ENCODE measurements at regions not wholly inside any gene's neighbourhood (a gene's known extent, or its start where the extent isn't known, plus 50 kb on each side); places are given as distances from the start of the nearest gene placed in this dataset.

DNA sequence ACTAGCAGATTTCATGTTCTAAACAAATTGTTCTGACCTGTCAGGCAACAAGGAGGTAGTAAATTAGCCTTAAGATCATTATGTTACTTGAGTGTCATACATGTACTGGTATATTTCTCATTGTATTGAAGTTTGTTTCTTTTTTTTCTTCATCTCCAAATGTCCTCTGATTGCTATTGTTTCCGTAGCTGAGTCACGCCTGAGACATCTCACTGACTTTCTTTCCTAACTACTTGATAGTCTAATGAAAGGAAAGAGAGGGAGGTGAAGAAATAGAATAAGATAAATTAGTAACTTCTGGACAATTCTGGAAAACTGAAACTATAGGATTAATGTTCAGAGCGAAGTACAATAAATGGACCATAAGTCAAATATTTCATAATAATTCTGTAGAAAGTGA is 1049.9 kb downstream of the TSN start:
- TF ChIP-seq, protein P1, sequence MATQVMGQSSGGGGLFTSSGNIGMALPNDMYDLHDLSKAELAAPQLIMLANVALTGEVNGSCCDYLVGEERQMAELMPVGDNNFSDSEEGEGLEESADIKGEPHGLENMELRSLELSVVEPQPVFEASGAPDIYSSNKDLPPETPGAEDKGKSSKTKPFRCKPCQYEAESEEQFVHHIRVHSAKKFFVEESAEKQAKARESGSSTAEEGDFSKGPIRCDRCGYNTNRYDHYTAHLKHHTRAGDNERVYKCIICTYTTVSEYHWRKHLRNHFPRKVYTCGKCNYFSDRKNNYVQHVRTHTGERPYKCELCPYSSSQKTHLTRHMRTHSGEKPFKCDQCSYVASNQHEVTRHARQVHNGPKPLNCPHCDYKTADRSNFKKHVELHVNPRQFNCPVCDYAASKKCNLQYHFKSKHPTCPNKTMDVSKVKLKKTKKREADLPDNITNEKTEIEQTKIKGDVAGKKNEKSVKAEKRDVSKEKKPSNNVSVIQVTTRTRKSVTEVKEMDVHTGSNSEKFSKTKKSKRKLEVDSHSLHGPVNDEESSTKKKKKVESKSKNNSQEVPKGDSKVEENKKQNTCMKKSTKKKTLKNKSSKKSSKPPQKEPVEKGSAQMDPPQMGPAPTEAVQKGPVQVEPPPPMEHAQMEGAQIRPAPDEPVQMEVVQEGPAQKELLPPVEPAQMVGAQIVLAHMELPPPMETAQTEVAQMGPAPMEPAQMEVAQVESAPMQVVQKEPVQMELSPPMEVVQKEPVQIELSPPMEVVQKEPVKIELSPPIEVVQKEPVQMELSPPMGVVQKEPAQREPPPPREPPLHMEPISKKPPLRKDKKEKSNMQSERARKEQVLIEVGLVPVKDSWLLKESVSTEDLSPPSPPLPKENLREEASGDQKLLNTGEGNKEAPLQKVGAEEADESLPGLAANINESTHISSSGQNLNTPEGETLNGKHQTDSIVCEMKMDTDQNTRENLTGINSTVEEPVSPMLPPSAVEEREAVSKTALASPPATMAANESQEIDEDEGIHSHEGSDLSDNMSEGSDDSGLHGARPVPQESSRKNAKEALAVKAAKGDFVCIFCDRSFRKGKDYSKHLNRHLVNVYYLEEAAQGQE (IDR thresholded peaks at IDR 0.05; ENCODE audit: insufficient read depth in 1 of 2, low read depth in 2 of 2, low read length in 2 of 2): no peak
- no peak for TF ChIP-seq FOXP2 (optimal IDR thresholded peaks at IDR 0.05; ENCODE audit: borderline replicate concordance, extremely low read depth, extremely low read length, insufficient read depth)
- TF ChIP-seq POLR2AphosphoS5 (IDR thresholded peaks at IDR 0.05; ENCODE audit: low read depth, low read length): no peak
- TF ChIP-seq TAF1 (IDR thresholded peaks at IDR 0.05; ENCODE audit: borderline replicate concordance, insufficient read depth, low read length): no peak
- TF ChIP-seq SIN3A (IDR thresholded peaks at IDR 0.05; ENCODE audit: borderline replicate concordance, insufficient read depth, low read length): no peak

DNA sequence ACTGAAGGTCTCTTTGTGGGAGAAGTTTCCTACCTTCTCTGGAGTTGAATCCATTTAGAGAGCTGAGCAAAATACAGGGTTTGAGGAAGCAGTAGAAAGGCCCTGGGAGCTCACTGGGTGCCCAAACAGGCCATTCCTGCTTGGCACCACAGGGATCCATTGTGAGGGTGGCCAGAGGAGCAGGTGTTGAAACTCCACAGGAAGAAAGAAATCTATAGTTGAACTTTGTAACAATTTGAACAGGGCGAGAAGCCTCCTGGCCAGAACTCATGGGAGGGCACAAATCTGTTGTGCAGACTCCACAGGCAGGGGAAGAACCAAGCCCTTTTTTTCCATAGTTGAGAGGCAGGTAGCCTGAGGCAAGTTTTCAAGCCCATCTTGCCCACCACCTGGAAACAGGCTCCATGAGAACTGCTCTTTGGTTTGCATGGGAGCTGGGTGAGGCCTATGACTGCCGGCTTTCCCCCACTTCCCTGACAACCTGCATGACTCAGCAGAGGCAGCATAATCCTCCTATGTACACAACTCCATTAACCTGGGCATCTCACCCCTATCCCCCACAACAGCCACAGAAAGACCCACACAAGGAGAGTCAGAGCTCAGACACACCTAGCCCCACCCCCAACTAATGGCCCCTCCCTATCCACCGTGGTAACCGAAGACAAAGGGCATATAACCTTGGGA is 1053.0 kb downstream of the TSN start:
- TF ChIP-seq SIN3A (IDR thresholded peaks at IDR 0.05; ENCODE audit: borderline replicate concordance, insufficient read depth, low read length): no peak
- TF ChIP-seq, protein P1 (IDR thresholded peaks at IDR 0.05; ENCODE audit: insufficient read depth in 1 of 2, low read depth in 2 of 2, low read length in 2 of 2): no peak
- no peak for TF ChIP-seq POLR2AphosphoS5 (IDR thresholded peaks at IDR 0.05; ENCODE audit: low read depth, low read length)
- no peak for TF ChIP-seq FOXP2 (optimal IDR thresholded peaks at IDR 0.05; ENCODE audit: borderline replicate concordance, extremely low read depth, extremely low read length, insufficient read depth)
- TF ChIP-seq TAF1 (IDR thresholded peaks at IDR 0.05; ENCODE audit: borderline replicate concordance, insufficient read depth, low read length): no peak

DNA sequence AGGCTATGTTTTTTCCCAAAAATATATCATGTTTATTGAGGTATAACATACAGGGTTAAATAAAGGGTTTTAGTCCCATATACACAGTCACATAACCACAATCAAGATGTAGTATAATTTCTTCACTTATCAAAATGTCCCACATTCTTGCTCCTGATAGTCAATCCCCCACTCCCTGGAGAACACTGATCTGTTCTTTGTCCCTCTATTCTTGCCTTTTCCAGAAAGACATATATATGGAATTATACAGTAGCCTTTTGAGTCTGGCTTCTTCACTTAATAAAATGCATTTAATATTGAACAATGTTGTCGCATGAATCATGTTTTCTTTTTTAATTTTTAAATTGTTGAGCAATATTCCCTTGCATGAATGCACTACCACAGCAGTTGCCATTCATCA is 1059.7 kb downstream of the TSN start:
- TF ChIP-seq FOXP2 (optimal IDR thresholded peaks at IDR 0.05; ENCODE audit: borderline replicate concordance, extremely low read depth, extremely low read length, insufficient read depth): no peak
- TF ChIP-seq SIN3A (IDR thresholded peaks at IDR 0.05; ENCODE audit: borderline replicate concordance, insufficient read depth, low read length): no peak
- no peak for TF ChIP-seq TAF1 (IDR thresholded peaks at IDR 0.05; ENCODE audit: borderline replicate concordance, insufficient read depth, low read length)
- TF ChIP-seq, protein P1 (IDR thresholded peaks at IDR 0.05; ENCODE audit: insufficient read depth in 1 of 2, low read depth in 2 of 2, low read length in 2 of 2): no peak
- no peak for TF ChIP-seq POLR2AphosphoS5 (IDR thresholded peaks at IDR 0.05; ENCODE audit: low read depth, low read length)

DNA sequence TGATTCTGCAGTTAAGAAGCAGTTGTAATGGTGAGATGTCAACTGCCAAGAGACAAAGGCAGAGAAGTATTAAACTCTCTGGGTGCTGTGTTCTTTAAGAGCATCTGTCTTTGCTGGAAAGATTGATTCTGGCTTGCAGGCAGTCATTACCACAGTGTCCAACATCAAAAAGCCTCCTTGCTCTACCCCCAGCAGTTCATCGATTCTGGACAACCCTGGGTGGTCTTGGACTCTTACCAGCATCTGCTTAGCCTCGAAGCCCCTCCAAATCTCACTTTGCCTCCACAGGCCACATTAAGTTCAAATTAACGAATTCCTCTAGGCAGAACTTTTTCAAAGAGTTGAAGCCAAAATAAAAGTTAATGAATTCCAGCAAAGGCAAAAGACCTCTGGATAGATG is 1061.4 kb downstream of the TSN start:
- TF ChIP-seq, protein P1 (IDR thresholded peaks at IDR 0.05; ENCODE audit: insufficient read depth in 1 of 2, low read depth in 2 of 2, low read length in 2 of 2): no peak
- TF ChIP-seq POLR2AphosphoS5 (IDR thresholded peaks at IDR 0.05; ENCODE audit: low read depth, low read length): no peak
- no peak for TF ChIP-seq SIN3A (IDR thresholded peaks at IDR 0.05; ENCODE audit: borderline replicate concordance, insufficient read depth, low read length)
- no peak for TF ChIP-seq TAF1 (IDR thresholded peaks at IDR 0.05; ENCODE audit: borderline replicate concordance, insufficient read depth, low read length)
- TF ChIP-seq FOXP2 (optimal IDR thresholded peaks at IDR 0.05; ENCODE audit: borderline replicate concordance, extremely low read depth, extremely low read length, insufficient read depth): no peak

All from PFSK-1 (cell line).